Hepatocyte (in vitro differentiated cells): ENCODE measurements at regions not wholly inside any gene's neighbourhood (a gene's known extent, or its start where the extent isn't known, plus 50 kb on each side); places are given as distances from the start of the nearest gene placed in this dataset.

ENCODE experiments used
- CTCF ChIP-seq: fragments of 200-600 bp; sonication (generic); IDR thresholded peaks from 2 replicates; pipeline ENCODE4 v1.5.1; 2016; ENCODE audit warnings: antibody characterized with exemption, mild to moderate bottlenecking; ENCODE audit not compliant: poor library complexity
- EZH2 ChIP-seq: fragments of 200-600 bp; sonication (generic); IDR thresholded peaks from 2 replicates; pipeline ENCODE4 v1.6.1; 2016; ENCODE audit warnings: antibody characterized with exemption, mild to moderate bottlenecking, borderline replicate concordance

GRCh38 chr22:34969001-34969790, 96.8 kb upstream of the ISX start:
- TF ChIP-seq CTCF (no peak), EZH2 (no peak)
